ENCODE measurements at regions not wholly inside any gene's neighbourhood (a gene's known extent, or its start where the extent isn't known, plus 50 kb on each side); places are given as distances from the start of the nearest gene placed in this dataset.

- H3K27ac ChIP-seq (ENCODE audit: low read depth): no peak overlapping the region
- Mint-ChIP-seq H3K27me3 (ENCODE audit: insufficient read depth, low read depth, poor library complexity) (peaks cover 2% of the 10 kb centered on the region), H3K27ac (no peak overlapping the region), H3K36me3 (ENCODE audit: low read depth) (no peaks in the 10 kb centered on the region), H3K4me3 (no peak overlapping the region), H3K4me1 (no peaks in the 10 kb centered on the region), H3K9me3 (no peaks in the 10 kb centered on the region)
- no peaks in the 10 kb centered on the region for H3K79me2 ChIP-seq (replicated peaks; ENCODE audit: insufficient read depth)
- H3K9me2 ChIP-seq (ENCODE audit: insufficient read depth): no peaks in the 10 kb centered on the region
- H3K27me3 ChIP-seq (ENCODE audit: insufficient read depth): no peaks in the 10 kb centered on the region
- no peak for TF ChIP-seq EZH2 (IDR thresholded peaks at IDR 0.05; ENCODE audit: low read depth, unreplicated experiment)
- TF ChIP-seq STAT1 (IDR thresholded peaks at IDR 0.05; ENCODE audit: unreplicated experiment): no peak
- no peak for TF ChIP-seq NANOG (IDR thresholded peaks at IDR 0.05; ENCODE audit: borderline replicate concordance)
- TF ChIP-seq CREB1 (CRISPR knock-in tag; IDR thresholded peaks at IDR 0.05; ENCODE audit: low read depth): no peak
- TF ChIP-seq ETS1 (IDR thresholded peaks at IDR 0.05): no peak
- no peak for TF ChIP-seq ZNF331 (CRISPR knock-in tag; IDR thresholded peaks at IDR 0.05; ENCODE audit: low read depth)
- no peak for TF ChIP-seq REST (IDR thresholded peaks at IDR 0.05; ENCODE audit: unreplicated experiment)
- TF ChIP-seq ZNF462 (CRISPR knock-in tag; IDR thresholded peaks at IDR 0.05): no peak
- no peak for TF ChIP-seq EZH2phosphoT487 (IDR thresholded peaks at IDR 0.05; ENCODE audit: unreplicated experiment)
- TF ChIP-seq JUNB (IDR thresholded peaks at IDR 0.05; ENCODE audit: unreplicated experiment): no peak
- no peak for TF ChIP-seq ZNF114 (CRISPR knock-in tag; IDR thresholded peaks at IDR 0.05)
- ATAC-seq: no peak
- H3F3A ChIP-seq (replicated peaks; ENCODE audit: low read depth): no peaks in the 10 kb centered on the region
- no peak overlapping the region for H3K4me2 ChIP-seq
- H2AFZ ChIP-seq: no peak overlapping the region
- H3K4me1 ChIP-seq (ENCODE audit: insufficient read depth): no peaks in the 10 kb centered on the region
- DNase-seq (ENCODE audit: low spot score): no peak
- H3K36me3 ChIP-seq (ENCODE audit: insufficient read depth): no peaks in the 10 kb centered on the region
- no peaks in the 10 kb centered on the region for H4K20me1 ChIP-seq (replicated peaks; ENCODE audit: insufficient read depth)
- no peak overlapping the region for H3K4me3 ChIP-seq
Measured at GRCh38 chr10:107930037-107930436, 765.5 kb upstream of the SORCS1 start.

All from GM23338 (cell line).